H9 (cell line): ENCODE measurements at regions not wholly inside any gene's neighbourhood (a gene's known extent, or its start where the extent isn't known, plus 50 kb on each side); places are given as distances from the start of the nearest gene placed in this dataset.

ENCODE experiments used
- DNase-seq: peaks from one replicate; pipeline ENCODE4 v3.0.0-alpha.2; 2017
- H2AFZ ChIP-seq: one replicate; pipeline ENCODE4 v1.6.1; 2013; ENCODE audit warnings: mild to moderate bottlenecking, low read length, control low read depth, moderate library complexity
- H2AK5ac ChIP-seq: 2 replicates; pipeline ENCODE4 v1.6.1; 2013; ENCODE audit warnings: low read length, control low read depth, mixed read lengths; ENCODE audit not compliant: insufficient read length
- H2BK120ac ChIP-seq: one replicate; pipeline ENCODE4 v1.6.1; 2013; ENCODE audit warnings: low read depth, mild to moderate bottlenecking, low read length, control low read depth, inconsistent platforms; ENCODE audit not compliant: poor library complexity, severe bottlenecking
- H2BK12ac ChIP-seq: 2 replicates; pipeline ENCODE4 v1.6.1; 2013; ENCODE audit warnings: low read length, control low read depth, mixed read lengths, low read depth; ENCODE audit not compliant: insufficient read length
- H2BK15ac ChIP-seq: 2 replicates; pipeline ENCODE4 v1.6.1; 2013; ENCODE audit warnings: low read depth, low read length, control low read depth
- H2BK20ac ChIP-seq: one replicate; pipeline ENCODE4 v1.6.1; 2013; ENCODE audit warnings: low read depth, mild to moderate bottlenecking, low read length, control low read depth, inconsistent platforms; ENCODE audit not compliant: poor library complexity, severe bottlenecking
- H2BK5ac ChIP-seq: 2 replicates; pipeline ENCODE4 v1.6.1; 2013; ENCODE audit warnings: low read length, control low read depth, mixed read lengths; ENCODE audit not compliant: insufficient read length
- H3K14ac ChIP-seq: 2 replicates; pipeline ENCODE4 v1.6.1; 2013; ENCODE audit warnings: low read length, control low read depth; ENCODE audit not compliant: insufficient read depth
- H3K18ac ChIP-seq: 2 replicates; pipeline ENCODE4 v1.6.1; 2013; ENCODE audit warnings: low read depth, mild to moderate bottlenecking, mixed read lengths, low read length, control low read depth; ENCODE audit not compliant: insufficient read length
- H3K23ac ChIP-seq: 2 replicates; pipeline ENCODE4 v1.6.1; 2013; ENCODE audit warnings: low read length, control low read depth, mixed read lengths, low read depth; ENCODE audit not compliant: insufficient read length
- H3K23me2 ChIP-seq: 2 replicates; pipeline ENCODE4 v1.6.1; 2013; ENCODE audit warnings: low read depth, mild to moderate bottlenecking, mixed read lengths, low read length, control low read depth; ENCODE audit not compliant: insufficient read length, poor library complexity, severe bottlenecking
- H3K27ac ChIP-seq: 2 replicates; pipeline ENCODE4 v1.5.1; 2013; ENCODE audit warnings: low read length, control low read depth, mixed read lengths, low read depth; ENCODE audit not compliant: insufficient read length
- H3K27me3 ChIP-seq: 2 replicates; pipeline ENCODE4 v1.6.1; 2013; ENCODE audit warnings: low read length, control low read depth, inconsistent platforms; ENCODE audit not compliant: insufficient read depth
- H3K4ac ChIP-seq: 2 replicates; pipeline ENCODE4 v1.6.1; 2013; ENCODE audit warnings: low read depth, mild to moderate bottlenecking, control low read depth, inconsistent platforms, low read length, moderate library complexity
- H3K4me1 ChIP-seq: 2 replicates; pipeline ENCODE4 v1.6.1; 2013; ENCODE audit warnings: low read length, control low read depth, inconsistent platforms; ENCODE audit not compliant: insufficient read depth
- H3K4me2 ChIP-seq: 2 replicates; pipeline ENCODE4 v1.6.1; 2013; ENCODE audit warnings: low read length, control low read depth, mixed read lengths; ENCODE audit not compliant: insufficient read length, insufficient read depth
- H3K56ac ChIP-seq: 2 replicates; pipeline ENCODE4 v1.6.1; 2013; ENCODE audit warnings: low read depth, mild to moderate bottlenecking, mixed read lengths, low read length, control low read depth; ENCODE audit not compliant: insufficient read length
- H3K79me1 ChIP-seq: 2 replicates; pipeline ENCODE4 v1.6.1; 2013; ENCODE audit warnings: low read depth, mild to moderate bottlenecking, moderate library complexity, low read length, control low read depth, inconsistent platforms; ENCODE audit not compliant: insufficient read depth, poor library complexity, severe bottlenecking
- H3K79me2 ChIP-seq: 2 replicates; pipeline ENCODE4 v1.6.1; 2013; ENCODE audit warnings: low read length, control low read depth, inconsistent platforms; ENCODE audit not compliant: insufficient read depth
- H3K9ac ChIP-seq: 2 replicates; pipeline ENCODE4 v1.6.1; 2013; ENCODE audit warnings: low read length, control low read depth, mixed read lengths; ENCODE audit not compliant: insufficient read length; ENCODE audit errors: extremely low read depth
- H3K9me3 ChIP-seq: one replicate; pipeline ENCODE4 v1.6.1; 2013; ENCODE audit warnings: low read depth, low read length, inconsistent platforms; ENCODE audit not compliant: control insufficient read depth
- H3T11ph ChIP-seq: one replicate; pipeline ENCODE4 v1.6.1; 2013; ENCODE audit warnings: mild to moderate bottlenecking, low read length, control low read depth, inconsistent platforms
- H4K20me1 ChIP-seq: one replicate; pipeline ENCODE4 v1.6.1; 2013; ENCODE audit not compliant: control insufficient read depth, insufficient read length, insufficient read depth
- H4K5ac ChIP-seq: 2 replicates; pipeline ENCODE4 v1.6.1; 2013; ENCODE audit warnings: low read depth, mild to moderate bottlenecking, mixed read lengths, low read length, control low read depth; ENCODE audit not compliant: insufficient read length
- H4K8ac ChIP-seq: replicated peaks from 2 replicates; pipeline ENCODE4 v1.6.1; 2013; ENCODE audit warnings: low read length, control low read depth, mixed read lengths, low read depth; ENCODE audit not compliant: insufficient read length
- H4K91ac ChIP-seq: 2 replicates; pipeline ENCODE4 v1.6.1; 2013; ENCODE audit warnings: low read depth, mild to moderate bottlenecking, moderate library complexity, mixed read lengths, low read length, control low read depth; ENCODE audit not compliant: insufficient read length
- H3K27ac Mint-ChIP-seq, 3 experiments: 2 replicates in 2 of 3; 3 replicates in 1 of 3; pipeline ENCODE4 v1.8.0; 2020 to 2021; ENCODE audit warnings: mixed read lengths in 3 of 3, mild to moderate bottlenecking in 1 of 3, moderate library complexity in 1 of 3
- H3K27me3 Mint-ChIP-seq: 2 replicates; pipeline ENCODE4 v1.8.0; 2021; ENCODE audit warnings: low read depth, mild to moderate bottlenecking, moderate library complexity, mixed read lengths
- H3K36me3 Mint-ChIP-seq, 3 experiments: 2 replicates in 2 of 3; 3 replicates in 1 of 3; pipeline ENCODE4 v1.8.0; 2020 to 2021; ENCODE audit warnings: low read depth in 3 of 3, mixed read lengths in 3 of 3; ENCODE audit not compliant: insufficient read depth in 1 of 3
- H3K4me1 Mint-ChIP-seq, 2 experiments: 2 replicates each; pipeline ENCODE4 v1.8.0; 2020; ENCODE audit warnings: mixed read lengths in 2 of 2
- H3K4me3 Mint-ChIP-seq, 2 experiments: 2 replicates in 1 of 2; 3 replicates in 1 of 2; pipeline ENCODE4 v1.8.0; 2020 to 2021; ENCODE audit warnings: mild to moderate bottlenecking in 2 of 2, mixed read lengths in 2 of 2, moderate library complexity in 1 of 2
- H3K9me3 Mint-ChIP-seq, 2 experiments: 2 replicates in 1 of 2; 3 replicates in 1 of 2; pipeline ENCODE4 v1.8.0; 2020; ENCODE audit warnings: mild to moderate bottlenecking in 2 of 2, mixed read lengths in 2 of 2, moderate library complexity in 1 of 2
- WGBS: extraction: QIAGEN DNeasy Blood & Tissue Kit; methylation state at CpG from one replicate; pipeline ENCODE4 v1.1.7; 2013; ENCODE audit warnings: missing lambda C conversion rate, low lambda C conversion rate, mixed read lengths; ENCODE audit not compliant: insufficient read length; ENCODE audit errors: extremely low coverage; 5-methylcytosine and 5-hydroxymethylcytosine counted together
- TF ChIP-seq, protein P1 (sequence below): fragments of 200-600 bp; sonication (generic); conservative IDR thresholded peaks from 3 replicates; pipeline ENCODE4 v1.8.0; 2021; ENCODE audit warnings: antibody characterized with exemption, mild to moderate bottlenecking

DNA sequence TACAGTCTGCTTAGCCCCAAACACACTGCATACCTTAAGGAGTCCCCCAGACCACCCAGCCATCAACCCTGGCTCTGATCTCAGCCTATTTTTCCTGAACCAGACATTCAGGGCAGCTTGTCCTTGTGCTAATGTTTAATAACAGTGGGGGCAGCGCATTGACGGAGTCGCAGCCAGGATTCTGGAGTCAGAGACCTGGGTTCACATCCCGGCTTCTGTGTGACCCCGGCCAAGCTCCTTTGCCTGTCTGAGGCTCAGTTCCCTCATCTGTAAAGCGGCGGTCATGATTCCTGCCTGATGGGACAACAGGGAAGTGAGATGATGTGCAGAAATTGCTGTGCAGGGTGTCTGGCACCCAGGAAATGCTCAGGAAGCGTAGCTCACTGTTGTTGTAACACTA lies 63.1 kb downstream of the MATN1 start:
- Histone ChIP-seq H3K9ac (no peak overlapping the region), H4K20me1 (no peaks in the 10 kb centered on the region), H3K14ac (no peak overlapping the region; the same call in 1 of the 2 replicates), H3K18ac (no peak overlapping the region), H3K79me1 (no peaks in the 10 kb centered on the region), H3T11ph (no peak overlapping the region), H2AK5ac (no peak overlapping the region), H2BK20ac (no peak overlapping the region), H2BK5ac (no peak overlapping the region), H4K8ac (no peak overlapping the region), H4K91ac (no peak overlapping the region), H3K4me1 (peaks cover 4% of the 10 kb centered on the region; the same call in 1 of the 2 replicates), H3K27me3 (no peaks in the 10 kb centered on the region), H3K4ac (no peak overlapping the region), H2BK120ac (no peak overlapping the region), H2BK12ac (no peak overlapping the region), H4K5ac (no peak overlapping the region), H3K23ac (no peak overlapping the region), H3K9me3 (no peaks in the 10 kb centered on the region), H2AFZ (no peak overlapping the region), H3K4me2 (no peak overlapping the region), H2BK15ac (no peak overlapping the region), H3K56ac (no peak overlapping the region), H3K23me2 (no peaks in the 10 kb centered on the region), H3K79me2 (no peaks in the 10 kb centered on the region), H3K27ac (no peak overlapping the region)
- Mint-ChIP-seq H3K4me3 (no peak overlapping the region), H3K27me3 (peaks cover 5% of the 10 kb centered on the region), H3K9me3 (peaks cover 0 to 8% of the 10 kb centered on the region in 2 experiments; a peak in 2 of 5 replicates), H3K27ac (0 out of 7 replicates have a peak overlapping the region, but pooled peaks of 1 of the 3 experiments have one; percentile 68), H3K36me3 (peaks cover 0 to 4% (median 0%) of the 10 kb centered on the region in 3 experiments; a peak in 3 of 7 replicates), H3K4me1 (peaks cover 14 to 23% of the 10 kb centered on the region in 2 experiments)
- TF ChIP-seq, protein P1, sequence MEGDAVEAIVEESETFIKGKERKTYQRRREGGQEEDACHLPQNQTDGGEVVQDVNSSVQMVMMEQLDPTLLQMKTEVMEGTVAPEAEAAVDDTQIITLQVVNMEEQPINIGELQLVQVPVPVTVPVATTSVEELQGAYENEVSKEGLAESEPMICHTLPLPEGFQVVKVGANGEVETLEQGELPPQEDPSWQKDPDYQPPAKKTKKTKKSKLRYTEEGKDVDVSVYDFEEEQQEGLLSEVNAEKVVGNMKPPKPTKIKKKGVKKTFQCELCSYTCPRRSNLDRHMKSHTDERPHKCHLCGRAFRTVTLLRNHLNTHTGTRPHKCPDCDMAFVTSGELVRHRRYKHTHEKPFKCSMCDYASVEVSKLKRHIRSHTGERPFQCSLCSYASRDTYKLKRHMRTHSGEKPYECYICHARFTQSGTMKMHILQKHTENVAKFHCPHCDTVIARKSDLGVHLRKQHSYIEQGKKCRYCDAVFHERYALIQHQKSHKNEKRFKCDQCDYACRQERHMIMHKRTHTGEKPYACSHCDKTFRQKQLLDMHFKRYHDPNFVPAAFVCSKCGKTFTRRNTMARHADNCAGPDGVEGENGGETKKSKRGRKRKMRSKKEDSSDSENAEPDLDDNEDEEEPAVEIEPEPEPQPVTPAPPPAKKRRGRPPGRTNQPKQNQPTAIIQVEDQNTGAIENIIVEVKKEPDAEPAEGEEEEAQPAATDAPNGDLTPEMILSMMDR = no peak
- no peak for DNase-seq
- WGBS = no CpG with 5 or more reads among the region's 8 CpGs
